ENCODE measurements at regions not wholly inside any gene's neighbourhood (a gene's known extent, or its start where the extent isn't known, plus 50 kb on each side); places are given as distances from the start of the nearest gene placed in this dataset.

DNA sequence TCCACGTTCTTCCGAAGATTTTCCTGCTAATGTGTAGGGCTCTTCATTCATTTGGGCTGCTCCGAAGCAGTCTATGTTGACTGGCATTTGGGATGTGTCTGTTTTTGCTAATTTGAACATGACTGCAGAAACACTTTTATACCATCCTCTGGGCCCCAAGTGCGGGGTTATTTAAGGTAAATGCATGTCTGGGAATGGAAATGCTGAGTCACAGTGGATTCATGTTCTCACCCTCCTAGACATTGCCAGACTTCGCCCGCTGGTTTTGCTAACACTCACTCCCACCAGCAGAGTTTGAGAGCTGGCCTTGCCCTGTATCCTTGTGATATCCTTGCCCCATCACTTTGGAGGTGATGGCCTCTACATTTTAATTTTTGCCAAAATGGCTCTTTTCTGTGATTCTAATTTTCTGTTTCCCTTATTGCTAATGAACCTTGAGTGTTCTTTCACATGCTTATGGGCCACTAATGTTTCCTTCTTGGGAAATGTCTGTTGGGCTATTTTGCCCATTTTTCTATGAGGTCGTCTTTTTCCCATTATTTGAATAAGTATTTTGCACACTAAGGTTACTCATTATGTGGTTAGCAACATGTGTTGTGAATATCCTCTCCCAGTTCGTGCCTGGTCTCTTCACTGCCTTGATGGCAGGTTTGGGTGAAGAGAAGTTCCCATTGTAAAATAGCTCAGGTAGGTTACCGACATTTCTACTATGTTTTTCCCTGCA, 204.1 kb downstream of the GLI2 start:
- POLR2A ChIA-PET = no interaction called here
- peak overlapping the region; percentile 94 for H3K27ac ChIP-seq (ENCODE audit: low read depth, low read length)
- no peak overlapping the region for H3K4me3 ChIP-seq (ENCODE audit: low read depth, low read length)
- TF ChIP-seq, protein P1, sequence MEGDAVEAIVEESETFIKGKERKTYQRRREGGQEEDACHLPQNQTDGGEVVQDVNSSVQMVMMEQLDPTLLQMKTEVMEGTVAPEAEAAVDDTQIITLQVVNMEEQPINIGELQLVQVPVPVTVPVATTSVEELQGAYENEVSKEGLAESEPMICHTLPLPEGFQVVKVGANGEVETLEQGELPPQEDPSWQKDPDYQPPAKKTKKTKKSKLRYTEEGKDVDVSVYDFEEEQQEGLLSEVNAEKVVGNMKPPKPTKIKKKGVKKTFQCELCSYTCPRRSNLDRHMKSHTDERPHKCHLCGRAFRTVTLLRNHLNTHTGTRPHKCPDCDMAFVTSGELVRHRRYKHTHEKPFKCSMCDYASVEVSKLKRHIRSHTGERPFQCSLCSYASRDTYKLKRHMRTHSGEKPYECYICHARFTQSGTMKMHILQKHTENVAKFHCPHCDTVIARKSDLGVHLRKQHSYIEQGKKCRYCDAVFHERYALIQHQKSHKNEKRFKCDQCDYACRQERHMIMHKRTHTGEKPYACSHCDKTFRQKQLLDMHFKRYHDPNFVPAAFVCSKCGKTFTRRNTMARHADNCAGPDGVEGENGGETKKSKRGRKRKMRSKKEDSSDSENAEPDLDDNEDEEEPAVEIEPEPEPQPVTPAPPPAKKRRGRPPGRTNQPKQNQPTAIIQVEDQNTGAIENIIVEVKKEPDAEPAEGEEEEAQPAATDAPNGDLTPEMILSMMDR (IDR thresholded peaks at IDR 0.05; ENCODE audit: low read depth, low read length) = no peak
- peak; percentile 71 for DNase-seq (ENCODE audit: low read depth, low spot score)
- H3K27me3 ChIP-seq (ENCODE audit: control insufficient read depth, insufficient read depth, low read length) = no peaks in the 10 kb centered on the region
- CTCF ChIA-PET = interaction anchor here (1.0 to 1.3 kb wide), 2 partner anchors 10 to 245 kb away, joined by 3 to 5 read pairs; no protein-coding TSS in a partner anchor
- no peaks in the 10 kb centered on the region for H3K9me3 ChIP-seq (ENCODE audit: control insufficient read depth, insufficient read depth, low read length)

DNA sequence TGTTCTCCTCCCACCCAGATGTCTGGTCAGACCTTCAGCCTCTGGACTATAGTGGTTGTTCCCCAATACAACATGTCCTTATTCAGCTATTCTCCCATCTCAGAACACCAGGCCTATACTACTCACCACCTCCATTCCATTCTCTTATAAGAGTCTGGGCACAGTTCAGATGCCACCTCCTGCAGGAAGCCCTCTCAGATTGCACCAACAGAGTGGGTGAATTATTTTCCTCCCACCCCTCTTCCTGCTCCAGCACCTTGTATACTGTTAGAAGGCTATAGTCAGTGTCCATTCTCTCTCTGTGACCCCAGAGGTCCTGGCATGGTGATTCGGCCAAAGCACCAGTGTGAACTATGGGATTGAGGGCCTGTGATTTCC, 204.6 kb downstream of the GLI2 start:
- Histone ChIP-seq H3K27ac (ENCODE audit: low read depth, low read length) (peak overlapping the region; percentile 94), H3K27me3 (ENCODE audit: control insufficient read depth, insufficient read depth, low read length) (no peaks in the 10 kb centered on the region), H3K4me3 (ENCODE audit: low read depth, low read length) (no peak overlapping the region), H3K9me3 (ENCODE audit: control insufficient read depth, insufficient read depth, low read length) (no peaks in the 10 kb centered on the region)
- POLR2A ChIA-PET = no interaction called here
- TF ChIP-seq, protein P1 (IDR thresholded peaks at IDR 0.05; ENCODE audit: low read depth, low read length) = no peak
- DNase-seq (ENCODE audit: low read depth, low spot score) = no peak
- CTCF ChIA-PET = interaction anchor here (0.6 to 1.3 kb wide), 3 partner anchors 9 to 245 kb away, joined by 3 to 5 read pairs (median 4); no protein-coding TSS in a partner anchor

DNA sequence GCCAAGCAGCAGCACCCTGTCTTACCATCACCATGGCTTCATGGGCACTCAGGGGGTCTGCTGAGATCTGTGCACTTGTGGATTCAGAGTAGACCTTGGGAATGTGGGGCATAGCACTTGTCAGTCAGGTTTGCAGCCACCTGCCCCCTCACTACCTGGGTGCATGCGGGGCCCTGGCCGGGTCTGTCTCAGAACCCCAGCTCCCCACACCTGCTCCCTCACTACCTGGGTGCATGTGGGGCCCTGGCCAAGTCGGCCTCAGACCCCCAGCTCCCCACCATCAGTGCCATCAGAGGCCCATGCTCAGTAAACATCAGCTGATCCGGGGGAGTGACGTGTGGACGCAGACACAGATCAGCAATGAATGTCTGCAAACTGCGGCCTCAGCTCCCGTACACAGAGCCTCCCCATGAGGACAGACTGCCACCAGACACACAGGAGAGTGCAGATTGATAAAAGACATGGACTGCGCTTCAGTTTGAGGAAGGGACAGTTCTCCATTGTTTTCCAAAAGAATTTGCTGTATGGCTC, 205.1 kb downstream of the GLI2 start:
- CTCF ChIA-PET = interaction anchor here (0.6 to 1.3 kb wide), 3 partner anchors 8 to 246 kb away, joined by 3 to 5 read pairs (median 4); no protein-coding TSS in a partner anchor
- no peak for DNase-seq (ENCODE audit: low read depth, low spot score)
- TF ChIP-seq, protein P1 (IDR thresholded peaks at IDR 0.05; ENCODE audit: low read depth, low read length) = no peak
- Histone ChIP-seq H3K4me3 (ENCODE audit: low read depth, low read length) (no peak overlapping the region), H3K27me3 (ENCODE audit: control insufficient read depth, insufficient read depth, low read length) (no peaks in the 10 kb centered on the region), H3K27ac (ENCODE audit: low read depth, low read length) (peak overlapping the region; percentile 94), H3K9me3 (ENCODE audit: control insufficient read depth, insufficient read depth, low read length) (no peaks in the 10 kb centered on the region)
- POLR2A ChIA-PET = no interaction called here

DNA sequence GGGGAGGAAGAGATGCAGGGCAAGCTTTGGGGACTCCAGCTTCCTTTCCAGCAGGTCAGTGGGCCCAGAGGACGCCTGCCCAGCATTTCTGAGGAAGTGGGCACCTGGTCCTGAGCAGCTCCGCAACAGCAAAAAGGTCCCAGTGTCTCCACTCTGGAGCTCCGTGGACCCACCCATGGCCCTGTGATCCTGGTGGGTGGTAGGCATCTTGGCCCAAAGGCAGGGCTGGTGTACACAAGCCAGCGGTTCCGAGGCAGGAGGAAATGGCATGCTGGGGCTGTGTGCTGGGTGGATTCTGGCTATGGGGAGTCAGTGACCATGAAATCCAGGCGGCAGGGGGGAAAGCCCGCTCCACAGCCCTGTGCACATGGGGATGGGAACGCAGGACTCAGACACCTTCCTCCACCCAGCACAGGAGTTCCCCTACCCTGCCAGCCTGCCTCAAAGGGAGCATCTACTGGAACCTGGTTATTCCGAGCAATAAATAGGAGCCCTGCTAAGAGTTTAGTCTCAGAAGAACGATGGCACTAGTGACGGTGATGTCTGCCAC, 206.0 kb downstream of the GLI2 start:
- Histone ChIP-seq H3K27ac (ENCODE audit: low read depth, low read length) (peak overlapping the region; percentile 94), H3K4me3 (ENCODE audit: low read depth, low read length) (no peak overlapping the region), H3K9me3 (ENCODE audit: control insufficient read depth, insufficient read depth, low read length) (no peaks in the 10 kb centered on the region), H3K27me3 (ENCODE audit: control insufficient read depth, insufficient read depth, low read length) (no peaks in the 10 kb centered on the region)
- no peak for DNase-seq (ENCODE audit: low read depth, low spot score)
- TF ChIP-seq, protein P1 (IDR thresholded peaks at IDR 0.05; ENCODE audit: low read depth, low read length) = no peak
- ChIA-PET POLR2A (no interaction called here), CTCF (no interaction called here)

DNA sequence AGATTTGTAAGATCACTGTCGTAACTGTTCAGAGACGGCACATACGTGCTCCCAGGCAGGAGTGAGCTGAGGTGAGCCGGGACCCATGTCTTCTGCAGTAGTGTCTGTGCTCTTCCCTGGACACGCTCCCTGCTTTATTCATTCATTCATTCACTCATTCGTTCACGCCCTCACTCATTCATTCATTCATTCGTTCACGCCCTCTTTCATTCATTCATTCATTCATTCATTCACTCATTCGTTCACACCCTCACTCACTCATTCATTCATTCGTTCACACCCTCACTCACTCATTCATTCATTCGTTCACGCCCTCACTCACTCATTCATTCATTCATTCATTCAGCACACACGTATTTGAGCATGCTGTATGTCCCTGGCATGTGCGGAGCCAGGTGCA, 207.0 kb downstream of the GLI2 start:
- CTCF ChIA-PET = no interaction called here
- no peaks in the 10 kb centered on the region for H3K27me3 ChIP-seq (ENCODE audit: control insufficient read depth, insufficient read depth, low read length)
- no peaks in the 10 kb centered on the region for H3K9me3 ChIP-seq (ENCODE audit: control insufficient read depth, insufficient read depth, low read length)
- peak overlapping the region; percentile 21 for H3K27ac ChIP-seq (ENCODE audit: low read depth, low read length)
- TF ChIP-seq, protein P1 (IDR thresholded peaks at IDR 0.05; ENCODE audit: low read depth, low read length) = no peak
- POLR2A ChIA-PET = interaction anchor here (0.8 kb wide), 1 partner anchor 198 kb away, joined by 3 read pairs; no protein-coding TSS in a partner anchor
- no peak overlapping the region for H3K4me3 ChIP-seq (ENCODE audit: low read depth, low read length)
- no peak for DNase-seq (ENCODE audit: low read depth, low spot score)

Measured in AG04450 (cell line).